Limb (tissue), 2 donors: ENCODE measurements at regions not wholly inside any gene's neighbourhood (a gene's known extent, or its start where the extent isn't known, plus 50 kb on each side); places are given as distances from the start of the nearest gene placed in this dataset.

Experiments
- DNase-seq, 2 donors: peaks; one replicate each; pipeline ENCODE4 v3.0.0-alpha.2; 2016; ENCODE audit errors: extremely low spot score in 2 of 2

GRCh38 chr2:21428754-21429153 lies 305.0 kb downstream of the TDRD15 start:
- no peak for DNase-seq

GRCh38 chr2:21429747-21430146 lies 306.0 kb downstream of the TDRD15 start:
- no peak for DNase-seq

- DNase-seq = no peak
Measured at GRCh38 chr2:21431078-21431477, 307.3 kb downstream of the TDRD15 start.

- no peak for DNase-seq
Measured at GRCh38 chr2:21438949-21439348, 315.2 kb downstream of the TDRD15 start.

GRCh38 chr2:21441442-21441841 lies 317.7 kb downstream of the TDRD15 start:
- DNase-seq = no peak

GRCh38 chr2:21443494-21444105 lies 319.8 kb downstream of the TDRD15 start:
- DNase-seq = no peak

- no peak for DNase-seq
Measured at GRCh38 chr2:21449881-21450280, 326.1 kb downstream of the TDRD15 start.

GRCh38 chr2:21451403-21451802 lies 327.6 kb downstream of the TDRD15 start:
- DNase-seq = no peak

GRCh38 chr2:21452263-21452662 lies 328.5 kb downstream of the TDRD15 start:
- no peak for DNase-seq

- no peak for DNase-seq
Measured at GRCh38 chr2:21452678-21453077, 328.9 kb downstream of the TDRD15 start.

GRCh38 chr2:21453723-21454450 lies 330.1 kb downstream of the TDRD15 start:
- DNase-seq = no peak

- no peak for DNase-seq
Measured at GRCh38 chr2:21454839-21455238, 331.1 kb downstream of the TDRD15 start.

- DNase-seq = no peak
Measured at GRCh38 chr2:21461754-21462240, 338.0 kb downstream of the TDRD15 start.

GRCh38 chr2:21466341-21466927 lies 342.7 kb downstream of the TDRD15 start:
- no peak for DNase-seq

GRCh38 chr2:21467280-21467818 lies 343.6 kb downstream of the TDRD15 start:
- no peak for DNase-seq

GRCh38 chr2:21467910-21468309 lies 344.1 kb downstream of the TDRD15 start:
- DNase-seq = no peak

GRCh38 chr2:21468624-21469023 lies 344.9 kb downstream of the TDRD15 start:
- no peak for DNase-seq

- DNase-seq = no peak
Measured at GRCh38 chr2:21469158-21469557, 345.4 kb downstream of the TDRD15 start.

GRCh38 chr2:21469564-21469963 lies 345.8 kb downstream of the TDRD15 start:
- DNase-seq = no peak

GRCh38 chr2:21480162-21480561 lies 356.4 kb downstream of the TDRD15 start:
- DNase-seq = no peak

GRCh38 chr2:21484643-21485042 lies 360.9 kb downstream of the TDRD15 start:
- DNase-seq = no peak

GRCh38 chr2:21486445-21486844 lies 362.7 kb downstream of the TDRD15 start:
- DNase-seq = no peak
